ENCODE measurements at regions not wholly inside any gene's neighbourhood (a gene's known extent, or its start where the extent isn't known, plus 50 kb on each side); places are given as distances from the start of the nearest gene placed in this dataset.
"Not testable (repeated sequence)": the region's sequence is repeated elsewhere in the genome, so short reads cannot be mapped to it uniquely, and the experiment has no call there.

- peak; percentile 92 for DNase-seq
Measured at GRCh38 chr11:26841818-26842473, 120.1 kb upstream of the SLC5A12 start.

- peak; percentile 85 for DNase-seq
Measured at GRCh38 chr11:26842478-26843282, 120.8 kb upstream of the SLC5A12 start.

GRCh38 chr11:26843539-26843938 lies 121.7 kb upstream of the SLC5A12 start:
- DNase-seq = no peak

GRCh38 chr11:26844963-26845362 lies 123.1 kb upstream of the SLC5A12 start:
- DNase-seq = no peak

- peak; percentile 40 for DNase-seq
Measured at GRCh38 chr11:26846227-26846626, 124.4 kb upstream of the SLC5A12 start.

- DNase-seq = peak; percentile 44
Measured at GRCh38 chr11:26847459-26847858, 125.6 kb upstream of the SLC5A12 start.

GRCh38 chr11:26847977-26848376 lies 126.1 kb upstream of the SLC5A12 start:
- no peak for DNase-seq

- DNase-seq = no peak
Measured at GRCh38 chr11:26849036-26849435, 127.2 kb upstream of the SLC5A12 start.

- DNase-seq = no peak
Measured at GRCh38 chr11:26851291-26851690, 129.4 kb upstream of the SLC5A12 start.

GRCh38 chr11:26851696-26852095 lies 129.8 kb upstream of the SLC5A12 start:
- no peak for DNase-seq

GRCh38 chr11:26858098-26858497 lies 135.8 kb upstream of the FIBIN start:
- no peak for DNase-seq

GRCh38 chr11:26859416-26859815 lies 134.5 kb upstream of the FIBIN start:
- DNase-seq = no peak

- DNase-seq = peak; percentile 69
Measured at GRCh38 chr11:26860091-26860780, 133.7 kb upstream of the FIBIN start.

- DNase-seq = peak; percentile 50
Measured at GRCh38 chr11:26860895-26861294, 133.0 kb upstream of the FIBIN start.

GRCh38 chr11:26862801-26863200 lies 131.1 kb upstream of the FIBIN start:
- DNase-seq = no peak

- no peak for DNase-seq
Measured at GRCh38 chr11:26865703-26866102, 128.2 kb upstream of the FIBIN start.

GRCh38 chr11:26867286-26867685 lies 126.6 kb upstream of the FIBIN start:
- no peak for DNase-seq

- no peak for DNase-seq
Measured at GRCh38 chr11:26878959-26879581, 114.8 kb upstream of the FIBIN start.

GRCh38 chr11:26882363-26882880 lies 111.5 kb upstream of the FIBIN start:
- DNase-seq = not testable (repeated sequence)

GRCh38 chr11:26891501-26891900 lies 102.4 kb upstream of the FIBIN start:
- peak; percentile 9 for DNase-seq

GRCh38 chr11:26896719-26897118 lies 97.2 kb upstream of the FIBIN start:
- DNase-seq = peak; percentile 18

- no peak for DNase-seq
Measured at GRCh38 chr11:26898799-26899198, 95.1 kb upstream of the FIBIN start.

GRCh38 chr11:26901162-26901561 lies 92.8 kb upstream of the FIBIN start:
- DNase-seq = peak; percentile 51
